ENCODE measurements at regions not wholly inside any gene's neighbourhood (a gene's known extent, or its start where the extent isn't known, plus 50 kb on each side); places are given as distances from the start of the nearest gene placed in this dataset.

GRCh38 chr15:89406218-89406939 lies 71.8 kb upstream of the POLG start:
- intact Hi-C loops (cut with micrococcal nuclease; ENCODE audit: unreplicated experiment) = no loop called here
- no peak for TF ChIP-seq EZH2phosphoT487 (IDR thresholded peaks at IDR 0.05; ENCODE audit: borderline replicate concordance, low read depth, low read length)
- no peak for TF ChIP-seq CTCF (conservative IDR thresholded peaks at IDR 0.05; ENCODE audit: low read length)
- POLR2A ChIA-PET = no interaction called here
- no TSS peak for BruUV-seq (replicated peaks)
- H3K27ac ChIP-seq (ENCODE audit: low read depth, low read length, poor library complexity, severe bottlenecking) = no peak overlapping the region
- H3K9me3 ChIP-seq (ENCODE audit: low read length) = no peaks in the 10 kb centered on the region
- DNase-seq (ENCODE audit: low spot score) = no peak
- no peaks in the 10 kb centered on the region for H3K9me2 ChIP-seq (ENCODE audit: insufficient read depth, low read length)
- H3K79me2 ChIP-seq (ENCODE audit: insufficient read depth, low read depth, low read length) = no peaks in the 10 kb centered on the region
- no peaks in the 10 kb centered on the region for H4K20me1 ChIP-seq (ENCODE audit: insufficient read depth, low read length)
- no peak overlapping the region for H3K4me2 ChIP-seq (ENCODE audit: low read length)
- no peak overlapping the region for H2AFZ ChIP-seq (ENCODE audit: low read length)
- CTCF ChIA-PET (ENCODE audit: unreplicated experiment) = no interaction called here
- no peaks in the 10 kb centered on the region for H3K4me1 ChIP-seq (ENCODE audit: insufficient read depth, low read length, poor library complexity, severe bottlenecking)
- H3K36me3 ChIP-seq (ENCODE audit: insufficient read depth, low read length) = no peaks in the 10 kb centered on the region
- H3K4me3 ChIP-seq (ENCODE audit: low read depth, low read length, poor library complexity, severe bottlenecking) = no peak overlapping the region

- Histone ChIP-seq H4K20me1 (ENCODE audit: insufficient read depth, low read length) (no peaks in the 10 kb centered on the region), H3K4me2 (ENCODE audit: low read length) (no peak overlapping the region), H3K9me2 (ENCODE audit: insufficient read depth, low read length) (no peaks in the 10 kb centered on the region), H3K79me2 (ENCODE audit: insufficient read depth, low read depth, low read length) (no peaks in the 10 kb centered on the region), H3K27ac (ENCODE audit: low read depth, low read length, poor library complexity, severe bottlenecking) (no peak overlapping the region), H2AFZ (ENCODE audit: low read length) (no peak overlapping the region), H3K9me3 (ENCODE audit: low read length) (no peaks in the 10 kb centered on the region), H3K4me1 (ENCODE audit: insufficient read depth, low read length, poor library complexity, severe bottlenecking) (no peaks in the 10 kb centered on the region), H3K4me3 (ENCODE audit: low read depth, low read length, poor library complexity, severe bottlenecking) (no peak overlapping the region), H3K36me3 (ENCODE audit: insufficient read depth, low read length) (no peaks in the 10 kb centered on the region)
- CTCF ChIA-PET (ENCODE audit: unreplicated experiment) = no interaction called here
- no peak for DNase-seq (ENCODE audit: low spot score)
- BruUV-seq (replicated peaks) = no TSS peak
- intact Hi-C loops (cut with micrococcal nuclease; ENCODE audit: unreplicated experiment) = no loop called here
- TF ChIP-seq CTCF (conservative IDR thresholded peaks at IDR 0.05; ENCODE audit: low read length) (no peak), EZH2phosphoT487 (IDR thresholded peaks at IDR 0.05; ENCODE audit: borderline replicate concordance, low read depth, low read length) (no peak)
- POLR2A ChIA-PET = no interaction called here
These were observed 70.9 kb upstream of the POLG start for GRCh38 chr15:89405494-89405893.

- Histone ChIP-seq H3K4me3 (ENCODE audit: low read depth, low read length, poor library complexity, severe bottlenecking) (no peak overlapping the region), H3K9me2 (ENCODE audit: insufficient read depth, low read length) (no peaks in the 10 kb centered on the region), H3K4me2 (ENCODE audit: low read length) (no peak overlapping the region), H2AFZ (ENCODE audit: low read length) (no peak overlapping the region), H3K4me1 (ENCODE audit: insufficient read depth, low read length, poor library complexity, severe bottlenecking) (no peaks in the 10 kb centered on the region), H4K20me1 (ENCODE audit: insufficient read depth, low read length) (no peaks in the 10 kb centered on the region), H3K79me2 (ENCODE audit: insufficient read depth, low read depth, low read length) (no peaks in the 10 kb centered on the region), H3K36me3 (ENCODE audit: insufficient read depth, low read length) (no peaks in the 10 kb centered on the region), H3K27ac (ENCODE audit: low read depth, low read length, poor library complexity, severe bottlenecking) (no peak overlapping the region), H3K9me3 (ENCODE audit: low read length) (no peaks in the 10 kb centered on the region)
- ChIA-PET CTCF (ENCODE audit: unreplicated experiment) (no interaction called here), POLR2A (interaction anchor here (0.7 kb wide), 1 partner anchor 58 kb away, joined by 3 read pairs; no protein-coding TSS in a partner anchor)
- BruUV-seq (replicated peaks) = no TSS peak
- intact Hi-C loops (cut with micrococcal nuclease; ENCODE audit: unreplicated experiment) = no loop called here
- DNase-seq (ENCODE audit: low spot score) = no peak
- no peak for TF ChIP-seq EZH2phosphoT487 (IDR thresholded peaks at IDR 0.05; ENCODE audit: borderline replicate concordance, low read depth, low read length)
- TF ChIP-seq CTCF (conservative IDR thresholded peaks at IDR 0.05; ENCODE audit: low read length) = no peak
These were observed 69.4 kb upstream of the POLG start for GRCh38 chr15:89404023-89404422.
